Transverse colon (tissue), 4 donors: ENCODE measurements at regions not wholly inside any gene's neighbourhood (a gene's known extent, or its start where the extent isn't known, plus 50 kb on each side); places are given as distances from the start of the nearest gene placed in this dataset.

Experiments
- DNase-seq: peaks from one replicate; pipeline ENCODE4 v3.0.0-alpha.2; 2019
- H3K27ac ChIP-seq, 4 donors: fragments of 200-600 bp; sonication (generic); 2 replicates each; pipeline ENCODE4 v1.5.1; 2016 to 2018; ENCODE audit warnings: inconsistent platforms in 4 of 4
- H3K27me3 ChIP-seq: fragments of 200-600 bp; sonication (generic); 2 replicates; pipeline ENCODE4 v1.5.1; 2017; ENCODE audit warnings: inconsistent platforms
- H3K36me3 ChIP-seq, 4 donors: fragments of 200-600 bp; sonication (generic); 2 replicates each; pipeline ENCODE4 v1.5.1; 2017 to 2019; ENCODE audit warnings: inconsistent platforms in 4 of 4
- H3K4me1 ChIP-seq, 4 donors: fragments of 200-600 bp; sonication (generic); 2 replicates each; pipeline ENCODE4 v1.5.1; 2017 to 2020; ENCODE audit warnings: inconsistent platforms in 4 of 4
- H3K4me3 ChIP-seq, 4 donors: fragments of 200-600 bp; sonication (generic); 1 replicate in 1 of 4; 2 replicates in 3 of 4; pipeline versions ENCODE4 v1.5.1 to v1.6.1; 2017 to 2019; ENCODE audit warnings: inconsistent platforms in 4 of 4
- H3K9me3 ChIP-seq, 2 donors: fragments of 200-600 bp; sonication (generic); 2 replicates each; pipeline ENCODE4 v1.5.1; 2017 to 2019; ENCODE audit warnings: inconsistent platforms in 2 of 2
- CTCF ChIP-seq, 5 experiments: fragments of 200-600 bp in 3 of 5; fragments of 450-650 bp in 2 of 5; sonication (generic) in 3 of 5; IDR thresholded peaks; 1 replicate in 2 of 5; 2 replicates in 3 of 5; pipeline ENCODE4 v1.5.1; 2016 to 2017; ENCODE audit warnings: antibody characterized with exemption in 5 of 5, inconsistent platforms in 3 of 5, mild to moderate bottlenecking in 2 of 5, moderate library complexity in 1 of 5
- EP300 ChIP-seq: sonication (generic); formaldehyde crosslinking; IDR thresholded peaks from one replicate; pipeline ENCODE4 v1.6.1; 2017; ENCODE audit warnings: antibody characterized with exemption, low read depth
- POLR2A ChIP-seq: fragments of 450-650 bp; IDR thresholded peaks from one replicate; pipeline ENCODE4 v1.6.1; 2016; ENCODE audit warnings: antibody characterized with exemption, mild to moderate bottlenecking, moderate library complexity
- POLR2AphosphoS5 ChIP-seq, 3 donors: sonication (generic); formaldehyde crosslinking; IDR thresholded peaks; one replicate each; pipeline ENCODE4 v1.6.1; 2016; ENCODE audit warnings: antibody characterized with exemption in 3 of 3
- WGBS, 2 donors: methylation state at CpG; one replicate each; pipeline ENCODE4 v1.1.5; 2018; ENCODE audit warnings: low coverage in 1 of 2; 5-methylcytosine and 5-hydroxymethylcytosine counted together
- in situ Hi-C, 4 donors: fragments of 200-750 bp; cut with MboI; loops; one replicate each; pipeline versions ENCODE4 v1.15.0 to v1.15.1; 2017; ENCODE audit warnings: low sequenced_read_pairs in 3 of 4, low pct_ligation_motif_present in 1 of 4, low pct_unique_long_range_greater_than_20kb in 1 of 4
- intact Hi-C: fragments of 100-400 bp; cut with DNase I; formaldehyde crosslinking; loops from one replicate; pipeline ENCODE4 v1.15.1; 2023; ENCODE audit warnings: low total_unique reads

GRCh38 chr5:32852976-32853375 is 141.9 kb downstream of the NPR3 start:
- Histone ChIP-seq H3K9me3 (no peaks in the 10 kb centered on the region), H3K4me1 (no peaks in the 10 kb centered on the region), H3K36me3 (no peaks in the 10 kb centered on the region), H3K27ac (no peak overlapping the region), H3K4me3 (no peak overlapping the region), H3K27me3 (no peaks in the 10 kb centered on the region)
- intact Hi-C loops = no loop called here
- in situ Hi-C loops = no loop called here
- TF ChIP-seq EP300 = no peak
- TF ChIP-seq POLR2AphosphoS5 (IDR thresholded peaks at IDR 0.05) = no peak
- no peak for TF ChIP-seq POLR2A
- TF ChIP-seq CTCF (IDR thresholded peaks at IDR 0.05) = no peak
- no peak for DNase-seq
- 71 to 82% methylated on average over 1 of the region's 1 CpG for WGBS, 2 donors

GRCh38 chr5:32854473-32854872 is 143.4 kb downstream of the NPR3 start:
- Histone ChIP-seq H3K27ac (no peak overlapping the region), H3K4me1 (no peaks in the 10 kb centered on the region), H3K27me3 (no peaks in the 10 kb centered on the region), H3K36me3 (no peaks in the 10 kb centered on the region), H3K4me3 (no peak overlapping the region), H3K9me3 (peaks cover 0 to 6% of the 10 kb centered on the region in 2 donors)
- TF ChIP-seq POLR2AphosphoS5 (IDR thresholded peaks at IDR 0.05) (no peak), CTCF (IDR thresholded peaks at IDR 0.05) (no peak), POLR2A (no peak), EP300 (no peak)
- DNase-seq = no peak
- intact Hi-C loops = no loop called here
- in situ Hi-C loops = no loop called here

- Histone ChIP-seq H3K4me3 (no peak overlapping the region), H3K36me3 (no peaks in the 10 kb centered on the region), H3K9me3 (peaks cover 0 to 11% of the 10 kb centered on the region in 2 donors), H3K27ac (no peak overlapping the region), H3K4me1 (no peaks in the 10 kb centered on the region), H3K27me3 (no peaks in the 10 kb centered on the region)
- intact Hi-C loops (no loop called here), in situ Hi-C loops (no loop called here)
- no peak for DNase-seq
- TF ChIP-seq POLR2AphosphoS5 (IDR thresholded peaks at IDR 0.05) (no peak), EP300 (no peak), CTCF (IDR thresholded peaks at IDR 0.05) (no peak), POLR2A (no peak)
Observed at GRCh38 chr5:32859211-32859641, 148.1 kb downstream of the NPR3 start.

GRCh38 chr5:32865475-32865874 is 154.4 kb downstream of the NPR3 start:
- Histone ChIP-seq H3K27me3 (no peaks in the 10 kb centered on the region), H3K9me3 (no peaks in the 10 kb centered on the region), H3K27ac (no peak overlapping the region), H3K4me3 (no peak overlapping the region), H3K4me1 (no peaks in the 10 kb centered on the region), H3K36me3 (no peaks in the 10 kb centered on the region)
- DNase-seq = no peak
- TF ChIP-seq EP300 (no peak), POLR2AphosphoS5 (IDR thresholded peaks at IDR 0.05) (no peak)
- intact Hi-C loops (no loop called here), in situ Hi-C loops (no loop called here)
- 62 to 69% methylated on average over 5 of the region's 5 CpGs for WGBS, 2 donors

GRCh38 chr5:32866138-32866537 is 155.0 kb downstream of the NPR3 start:
- Histone ChIP-seq H3K36me3 (no peaks in the 10 kb centered on the region), H3K27ac (no peak overlapping the region), H3K4me1 (no peaks in the 10 kb centered on the region), H3K4me3 (no peak overlapping the region), H3K9me3 (no peaks in the 10 kb centered on the region), H3K27me3 (no peaks in the 10 kb centered on the region)
- TF ChIP-seq POLR2AphosphoS5 (IDR thresholded peaks at IDR 0.05) = no peak
- TF ChIP-seq POLR2A = no peak
- no peak for TF ChIP-seq EP300
- TF ChIP-seq CTCF (IDR thresholded peaks at IDR 0.05) = no peak
- intact Hi-C loops = no loop called here
- no peak for DNase-seq
- WGBS, 2 donors = 69 to 80% methylated on average over 1 of the region's 1 CpG
- in situ Hi-C loops = no loop called here
